Natural killer cell treated with Interleukin-12 subunit alpha and Interleukin-12 subunit beta and Interleukin-15 and Interleukin-18, amount 100 ng/mL, for 72 hours (primary cell): ENCODE measurements at regions not wholly inside any gene's neighbourhood (a gene's known extent, or its start where the extent isn't known, plus 50 kb on each side); places are given as distances from the start of the nearest gene placed in this dataset.
"Not testable (repeated sequence)": the region's sequence is repeated elsewhere in the genome, so short reads cannot be mapped to it uniquely, and the experiment has no call there.

ENCODE experiments used
- ATAC-seq, 2 donors: fragments of 150-1000 bp; cut with Tn5 transposase in 1 of 2; sonication (Bioruptor Pico), chemical (Tn5 transposase) in 1 of 2; 2 replicates each; pipeline ENCODE4 v1.10.0; 2021
- DNase-seq: peaks from one replicate; pipeline ENCODE4 v3.0.0; 2022; ENCODE audit warnings: low spot score
- H3K27ac Mint-ChIP-seq, 2 donors: 1 replicate in 1 of 2; 2 replicates in 1 of 2; pipeline ENCODE4 v1.8.0; 2022; ENCODE audit warnings: mixed read lengths in 2 of 2, mild to moderate bottlenecking in 1 of 2, moderate library complexity in 1 of 2
- H3K27me3 Mint-ChIP-seq, 2 donors: 1 replicate in 1 of 2; 2 replicates in 1 of 2; pipeline ENCODE4 v1.8.0; 2022; ENCODE audit warnings: mixed read lengths in 2 of 2
- H3K36me3 Mint-ChIP-seq: one replicate; pipeline ENCODE4 v1.8.0; 2022; ENCODE audit warnings: mixed read lengths
- H3K4me1 Mint-ChIP-seq, 2 donors: 1 replicate in 1 of 2; 2 replicates in 1 of 2; pipeline ENCODE4 v1.8.0; 2022; ENCODE audit warnings: low read depth in 2 of 2, mixed read lengths in 2 of 2, mild to moderate bottlenecking in 1 of 2
- H3K4me3 Mint-ChIP-seq: one replicate; pipeline ENCODE4 v1.8.0; 2022; ENCODE audit warnings: mixed read lengths
- H3K9me3 Mint-ChIP-seq: 2 replicates; pipeline ENCODE4 v1.8.0; 2022; ENCODE audit warnings: mixed read lengths

DNA sequence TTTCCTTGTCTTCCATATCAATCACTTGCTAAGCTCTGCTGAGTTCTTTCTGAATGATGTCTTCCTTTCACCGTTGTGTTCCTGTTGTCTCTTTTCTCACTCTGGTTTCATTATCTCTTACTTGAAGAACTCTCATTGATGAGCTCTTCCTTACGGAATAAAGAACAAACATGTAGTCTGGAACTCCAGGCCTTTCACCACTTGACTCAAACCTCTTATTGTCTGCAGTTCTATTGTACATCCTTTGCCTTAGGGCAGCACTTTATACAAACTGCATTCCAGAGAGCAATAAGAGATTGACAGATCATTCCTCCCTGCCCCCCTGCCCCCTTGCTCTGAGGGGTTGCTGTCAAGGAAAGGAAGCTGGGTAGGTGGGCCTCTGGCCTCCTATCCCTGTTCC is 517.4 kb downstream of the TMEM135 start:
- ATAC-seq: no peak

DNA sequence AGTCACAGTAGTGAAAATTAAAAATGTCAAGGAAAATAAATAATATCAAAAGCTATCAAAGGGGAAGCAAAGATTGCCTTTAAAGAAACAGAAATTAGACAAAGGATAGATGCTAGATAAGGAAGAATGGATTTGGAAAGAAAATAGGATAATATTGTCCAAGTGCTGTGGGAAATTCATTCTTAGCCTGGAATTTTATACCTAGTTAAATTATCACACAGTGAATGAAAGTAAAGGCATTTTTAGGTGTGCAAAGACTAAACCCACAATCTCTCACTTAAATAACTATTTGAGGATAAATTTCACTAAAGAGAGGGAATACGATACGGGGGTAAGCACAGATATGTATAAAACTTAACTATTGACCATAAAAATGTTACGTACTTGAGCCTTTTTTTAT is 511.1 kb downstream of the TMEM135 start:
- ATAC-seq (no peak), DNase-seq (no peak)
- H3K36me3 Mint-ChIP-seq: no peaks in the 10 kb centered on the region
- H3K4me1 Mint-ChIP-seq: no peaks in the 10 kb centered on the region
- H3K4me3 Mint-ChIP-seq: no peak overlapping the region
- peaks cover 25% of the 10 kb centered on the region for H3K9me3 Mint-ChIP-seq
- H3K27ac Mint-ChIP-seq: no peak overlapping the region
- H3K27me3 Mint-ChIP-seq: no peaks in the 10 kb centered on the region

More for the DNA sequence above, 517.4 kb downstream of the TMEM135 start:
- H3K27me3 Mint-ChIP-seq: no peaks in the 10 kb centered on the region
- H3K27ac Mint-ChIP-seq: no peak overlapping the region
- H3K9me3 Mint-ChIP-seq: peaks cover 15% of the 10 kb centered on the region
- no peak for DNase-seq
- H3K4me1 Mint-ChIP-seq: no peaks in the 10 kb centered on the region
- no peak overlapping the region for H3K4me3 Mint-ChIP-seq
- H3K36me3 Mint-ChIP-seq: peaks cover 4% of the 10 kb centered on the region

DNA sequence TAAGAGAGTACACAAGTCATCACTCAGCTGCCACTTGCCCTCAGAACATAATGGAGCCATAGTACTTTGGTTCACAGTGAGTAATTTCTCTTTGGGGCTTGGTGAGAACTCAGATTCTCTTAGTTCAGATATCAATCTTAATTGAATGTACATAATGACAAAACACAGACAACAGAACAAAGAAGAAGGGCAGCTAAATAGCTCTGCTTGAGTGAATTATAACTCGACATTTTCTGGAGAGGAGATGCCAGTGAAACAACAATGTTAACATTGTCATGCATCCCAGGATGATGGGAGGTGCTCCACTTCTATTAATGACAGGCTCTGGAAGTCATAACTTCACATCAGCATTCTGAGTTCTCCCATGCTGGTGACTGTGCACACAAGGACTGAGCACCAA is 508.1 kb downstream of the TMEM135 start:
- H3K4me3 Mint-ChIP-seq: no peak overlapping the region
- no peaks in the 10 kb centered on the region for H3K27me3 Mint-ChIP-seq
- no peak for ATAC-seq
- DNase-seq: no peak
- no peak overlapping the region for H3K27ac Mint-ChIP-seq
- peaks cover 4% of the 10 kb centered on the region for H3K36me3 Mint-ChIP-seq
- H3K9me3 Mint-ChIP-seq: peaks cover 35% of the 10 kb centered on the region
- H3K4me1 Mint-ChIP-seq: no peaks in the 10 kb centered on the region

DNA sequence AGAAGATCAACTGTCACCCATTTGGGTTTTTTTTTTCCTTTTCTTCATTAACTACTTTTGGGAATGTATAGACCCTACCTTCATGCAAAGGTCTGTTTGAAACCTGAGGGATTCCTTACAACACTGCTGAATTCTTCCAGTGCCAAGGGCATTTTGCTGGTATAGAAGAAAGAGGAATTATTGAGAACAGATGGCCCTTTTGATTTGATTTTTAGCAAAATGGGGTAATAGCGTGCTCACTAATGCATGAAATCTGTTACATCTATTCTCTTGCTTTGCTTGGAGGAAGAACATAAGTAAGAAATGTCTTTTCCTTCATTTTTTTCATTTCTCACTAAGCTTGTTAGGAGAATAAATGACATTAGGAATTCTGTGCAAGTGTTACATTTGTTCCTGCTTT is 501.9 kb downstream of the TMEM135 start:
- H3K27ac Mint-ChIP-seq: no peak overlapping the region
- no peak for DNase-seq
- no peak overlapping the region for H3K4me3 Mint-ChIP-seq
- no peaks in the 10 kb centered on the region for H3K27me3 Mint-ChIP-seq
- no peaks in the 10 kb centered on the region for H3K4me1 Mint-ChIP-seq
- H3K36me3 Mint-ChIP-seq: peaks cover 4% of the 10 kb centered on the region
- H3K9me3 Mint-ChIP-seq: peaks cover 18% of the 10 kb centered on the region
- ATAC-seq: no peak

DNA sequence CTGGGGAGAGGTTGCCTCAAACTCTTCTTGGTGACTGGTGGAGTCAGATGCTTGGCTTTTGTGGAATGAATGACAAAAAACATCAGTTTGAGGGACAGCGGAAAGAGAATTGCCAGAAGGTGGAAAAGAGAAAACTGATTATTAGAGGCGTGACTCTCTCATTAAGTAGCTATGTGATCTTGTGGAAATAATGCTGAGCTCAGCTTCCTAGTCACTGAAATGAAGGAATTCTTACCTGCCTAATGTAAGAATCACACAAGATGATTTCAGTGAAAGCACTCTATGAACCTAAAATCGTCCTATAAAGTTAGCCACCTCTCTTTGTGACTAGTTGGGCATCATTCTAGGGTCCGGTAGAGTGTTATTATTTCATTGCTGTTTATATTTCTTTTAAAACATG is 498.8 kb downstream of the TMEM135 start:
- Mint-ChIP-seq H3K4me1 (no peaks in the 10 kb centered on the region), H3K4me3 (no peak overlapping the region), H3K27me3 (no peaks in the 10 kb centered on the region), H3K9me3 (peaks cover 10% of the 10 kb centered on the region), H3K36me3 (no peaks in the 10 kb centered on the region), H3K27ac (no peak overlapping the region)
- DNase-seq (no peak), ATAC-seq (no peak)

DNA sequence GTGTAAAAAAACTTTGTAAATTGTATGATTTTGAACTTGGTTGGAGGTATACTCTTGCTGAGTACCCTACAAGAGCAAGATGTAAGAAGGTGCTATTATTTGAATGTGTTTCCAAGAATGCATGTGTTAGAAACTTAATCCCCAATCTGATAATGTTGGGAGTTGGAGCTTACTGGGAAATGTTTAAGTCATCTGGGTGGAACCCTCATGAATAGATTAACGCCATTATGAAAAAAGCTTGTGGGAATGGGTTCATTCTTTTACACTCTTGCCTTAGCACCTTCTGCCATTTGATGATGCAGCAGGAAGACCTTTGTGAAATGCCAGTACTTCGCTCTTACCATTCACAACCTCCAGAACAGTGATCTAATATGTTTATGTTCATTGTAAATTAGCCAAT is 498.3 kb downstream of the TMEM135 start:
- Mint-ChIP-seq H3K27me3 (no peaks in the 10 kb centered on the region), H3K9me3 (peaks cover 8% of the 10 kb centered on the region), H3K27ac (no peak overlapping the region), H3K36me3 (no peaks in the 10 kb centered on the region), H3K4me3 (no peak overlapping the region), H3K4me1 (no peaks in the 10 kb centered on the region)
- no peak for ATAC-seq
- DNase-seq: no peak

DNA sequence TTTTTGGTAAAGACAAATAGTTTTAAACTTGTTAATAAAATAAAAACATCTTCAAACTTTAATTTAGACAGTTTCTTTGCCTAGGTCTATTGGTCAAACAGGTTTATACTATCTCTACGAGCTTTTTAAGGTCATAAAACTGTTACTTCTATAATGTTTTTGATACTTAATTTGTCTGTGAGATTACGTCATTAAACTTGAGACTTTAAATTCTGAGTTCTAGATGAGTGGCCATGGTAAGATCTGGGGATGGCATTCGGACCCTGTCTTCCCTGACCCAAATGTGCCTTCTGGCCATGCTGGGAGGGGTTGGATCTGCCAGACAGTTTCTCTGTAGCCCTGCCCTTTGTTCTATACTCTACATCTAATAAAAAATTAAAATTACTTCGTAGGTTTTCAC is 497.8 kb downstream of the TMEM135 start:
- Mint-ChIP-seq H3K36me3 (no peaks in the 10 kb centered on the region), H3K27ac (no peak overlapping the region), H3K4me3 (no peak overlapping the region), H3K4me1 (no peaks in the 10 kb centered on the region), H3K9me3 (peaks cover 8% of the 10 kb centered on the region), H3K27me3 (no peaks in the 10 kb centered on the region)
- ATAC-seq: no peak
- DNase-seq: no peak

DNA sequence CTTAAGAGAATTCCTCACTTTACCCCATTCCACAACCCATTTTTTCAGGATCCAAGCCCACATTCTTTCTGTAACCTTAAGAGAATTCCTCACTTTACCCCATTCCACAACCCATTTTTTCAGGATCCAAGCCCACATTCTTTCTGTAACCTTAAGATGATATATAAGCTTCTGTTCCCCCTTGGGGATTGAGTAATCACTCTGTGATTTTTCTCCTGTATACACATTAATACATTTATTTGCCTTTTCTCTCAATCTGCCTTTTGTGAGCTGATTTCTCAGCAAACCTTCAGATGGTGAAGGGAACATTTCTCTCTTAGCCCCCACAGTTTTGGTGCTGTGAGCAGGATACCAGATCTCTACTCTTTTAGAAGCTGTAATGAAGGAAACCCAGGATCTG is 494.1 kb downstream of the TMEM135 start:
- not testable (repeated sequence) for DNase-seq, H3K4me1 Mint-ChIP-seq, H3K36me3 Mint-ChIP-seq, H3K4me3 Mint-ChIP-seq, H3K27me3 Mint-ChIP-seq, H3K27ac Mint-ChIP-seq, ATAC-seq, H3K9me3 Mint-ChIP-seq

DNA sequence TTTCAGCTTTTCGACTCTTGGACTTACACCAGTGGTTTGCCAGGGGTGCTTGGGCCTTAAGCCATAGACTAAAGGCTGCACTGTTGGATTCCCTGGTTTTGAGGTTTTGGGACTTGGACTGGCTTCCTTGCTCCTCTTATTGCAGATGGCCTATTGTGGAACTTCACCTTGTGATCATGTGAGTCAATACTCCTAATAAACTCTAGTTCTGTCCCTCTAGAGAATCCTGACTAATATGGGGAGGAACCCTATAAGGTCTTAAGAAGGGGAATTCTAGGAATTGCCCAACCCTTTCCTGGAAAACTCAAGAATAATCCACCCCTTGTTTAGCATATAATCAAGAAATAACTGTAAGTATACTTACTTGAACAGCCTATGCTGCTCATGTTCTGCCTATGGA is 491.8 kb downstream of the TMEM135 start:
- Mint-ChIP-seq H3K4me1 (no peaks in the 10 kb centered on the region), H3K36me3 (no peaks in the 10 kb centered on the region), H3K27ac (no peak overlapping the region), H3K27me3 (no peaks in the 10 kb centered on the region), H3K4me3 (no peak overlapping the region), H3K9me3 (peaks cover 4% of the 10 kb centered on the region)
- ATAC-seq (no peak), DNase-seq (no peak)

DNA sequence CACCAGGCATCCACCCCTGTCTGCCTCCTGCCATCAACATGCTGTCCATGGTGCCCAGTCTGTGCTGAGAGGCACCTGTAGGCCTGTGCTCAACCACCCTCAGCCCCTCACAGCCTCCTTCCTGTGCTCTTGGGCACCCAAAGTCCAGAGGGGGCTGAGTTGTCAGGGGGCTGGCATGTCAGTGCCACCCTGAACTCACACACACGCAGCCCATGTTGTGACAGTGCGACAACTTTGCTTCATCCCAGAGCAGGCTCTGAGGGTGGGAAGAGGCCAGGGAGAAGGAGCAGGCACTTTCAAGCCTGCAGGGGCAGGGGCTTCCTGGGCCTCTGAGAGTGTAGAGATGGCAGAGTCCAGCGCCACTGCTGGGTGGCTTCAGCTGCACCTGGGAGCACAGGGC is 491.0 kb downstream of the TMEM135 start:
- H3K27ac Mint-ChIP-seq: no peak overlapping the region
- H3K36me3 Mint-ChIP-seq: no peaks in the 10 kb centered on the region
- H3K9me3 Mint-ChIP-seq: peaks cover 4% of the 10 kb centered on the region
- ATAC-seq (no peak), DNase-seq (no peak)
- no peaks in the 10 kb centered on the region for H3K4me1 Mint-ChIP-seq
- no peaks in the 10 kb centered on the region for H3K27me3 Mint-ChIP-seq
- no peak overlapping the region for H3K4me3 Mint-ChIP-seq

DNA sequence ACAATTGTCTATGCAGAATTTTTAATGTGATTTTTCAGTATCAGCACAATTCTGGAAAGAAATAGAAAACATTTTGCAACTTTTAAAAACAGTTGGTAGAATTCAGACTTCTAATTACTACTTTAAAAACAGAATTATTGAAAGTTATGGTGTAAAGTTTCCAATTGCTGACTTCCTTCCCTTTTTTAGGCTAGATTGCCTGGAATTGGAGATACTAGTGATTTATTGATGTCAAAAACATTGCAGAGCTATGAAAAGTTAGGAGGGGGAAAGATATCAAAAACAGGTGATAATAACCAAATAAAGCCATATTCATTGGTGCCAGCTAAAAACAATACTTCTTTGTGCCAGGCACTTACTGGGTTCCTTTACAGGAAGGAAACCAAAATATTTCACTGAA is 485.5 kb downstream of the TMEM135 start:
- H3K4me3 Mint-ChIP-seq: no peak overlapping the region
- no peak for ATAC-seq
- H3K36me3 Mint-ChIP-seq: no peaks in the 10 kb centered on the region
- DNase-seq: no peak
- H3K4me1 Mint-ChIP-seq: no peaks in the 10 kb centered on the region
- H3K27ac Mint-ChIP-seq: no peak overlapping the region
- no peaks in the 10 kb centered on the region for H3K27me3 Mint-ChIP-seq
- H3K9me3 Mint-ChIP-seq: peaks cover 7% of the 10 kb centered on the region

DNA sequence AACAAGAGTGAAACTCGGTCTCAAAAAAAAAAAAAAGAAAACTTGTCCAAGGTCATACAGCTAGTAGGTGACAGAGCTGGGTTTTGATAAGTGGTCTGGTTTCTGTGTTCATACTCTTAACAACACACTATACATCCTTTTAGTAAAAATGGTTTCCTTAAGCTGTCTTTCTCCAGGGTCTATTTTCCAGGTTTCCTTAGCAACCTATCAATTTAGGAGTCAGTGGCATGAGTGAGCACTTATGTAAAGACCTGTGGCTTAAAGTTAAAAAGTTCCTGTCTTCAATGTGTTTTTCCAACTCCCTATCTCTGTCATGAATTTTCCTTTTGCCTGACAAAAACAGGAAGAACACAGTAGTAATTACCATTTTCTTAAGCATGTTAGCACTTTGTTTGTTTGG is 480.5 kb downstream of the TMEM135 start:
- Mint-ChIP-seq H3K27ac (no peak overlapping the region), H3K4me3 (no peak overlapping the region), H3K9me3 (peaks cover 14% of the 10 kb centered on the region), H3K27me3 (no peaks in the 10 kb centered on the region), H3K4me1 (no peaks in the 10 kb centered on the region), H3K36me3 (no peaks in the 10 kb centered on the region)
- no peak for DNase-seq
- no peak for ATAC-seq

DNA sequence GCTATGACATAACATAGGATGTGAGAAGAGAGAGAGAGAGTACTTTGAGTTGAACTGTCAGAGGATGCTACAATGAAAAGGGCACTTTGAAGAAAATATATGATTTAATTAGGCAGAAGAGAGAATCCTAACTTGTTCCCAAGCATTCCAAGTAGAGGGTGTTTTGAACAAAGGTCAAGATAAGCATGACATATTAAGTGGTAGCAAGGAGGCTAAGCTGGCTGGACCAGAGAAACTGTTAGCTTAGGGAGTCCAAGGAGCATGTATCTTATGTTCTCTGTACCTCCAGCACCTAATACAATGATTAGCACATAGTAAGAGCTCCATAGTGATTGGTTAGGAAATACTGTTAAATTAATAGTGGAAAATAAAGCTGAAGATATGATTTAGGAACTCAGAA is 479.6 kb downstream of the TMEM135 start:
- ATAC-seq (no peak), DNase-seq (no peak)
- H3K4me3 Mint-ChIP-seq: no peak overlapping the region
- peaks cover 11% of the 10 kb centered on the region for H3K9me3 Mint-ChIP-seq
- no peaks in the 10 kb centered on the region for H3K36me3 Mint-ChIP-seq
- H3K27ac Mint-ChIP-seq: no peak overlapping the region
- no peaks in the 10 kb centered on the region for H3K4me1 Mint-ChIP-seq
- H3K27me3 Mint-ChIP-seq: no peaks in the 10 kb centered on the region

DNA sequence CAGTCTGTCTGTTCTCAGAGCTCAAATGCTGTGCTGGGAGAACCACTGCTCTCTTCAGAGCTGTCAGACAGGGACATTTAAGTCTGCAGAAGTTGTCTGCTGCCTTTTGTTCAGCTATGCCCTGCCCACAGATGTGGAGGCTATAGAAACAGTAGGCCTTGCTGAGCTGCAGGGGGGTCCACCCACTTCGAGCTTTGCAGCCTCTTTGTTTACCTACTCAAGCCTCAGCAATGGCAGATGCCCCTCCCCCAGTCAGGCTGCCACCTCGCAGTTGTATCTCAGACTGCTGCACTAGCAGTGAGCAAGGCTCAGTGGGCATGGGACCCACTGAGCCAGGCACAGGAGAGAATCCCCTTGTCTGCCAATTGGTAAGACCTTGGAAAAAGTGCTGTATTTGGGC is 470.0 kb downstream of the TMEM135 start:
- not testable (repeated sequence) for H3K4me3 Mint-ChIP-seq, ATAC-seq, H3K36me3 Mint-ChIP-seq, H3K9me3 Mint-ChIP-seq, H3K27ac Mint-ChIP-seq, DNase-seq, H3K4me1 Mint-ChIP-seq, H3K27me3 Mint-ChIP-seq

DNA sequence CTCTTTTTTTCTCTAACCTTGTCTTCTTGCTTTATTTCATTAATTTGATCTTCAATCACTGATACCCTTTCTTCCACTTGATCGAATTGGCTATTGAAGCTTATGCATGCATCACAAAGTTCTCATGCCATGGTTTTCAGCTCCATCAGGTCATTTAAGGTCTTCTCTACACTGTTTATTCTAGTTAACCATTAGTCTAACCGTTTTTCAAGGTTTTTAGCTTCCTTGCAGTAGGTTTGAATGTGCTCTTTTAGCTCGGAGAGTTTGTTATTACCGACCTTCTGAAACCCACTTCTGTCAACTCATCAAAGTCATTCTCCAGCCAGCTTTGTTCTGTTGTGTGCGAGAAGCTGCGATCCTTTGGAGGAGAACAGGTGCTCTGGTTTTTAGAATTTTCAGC is 469.2 kb downstream of the TMEM135 start:
- not testable (repeated sequence) for H3K27me3 Mint-ChIP-seq, H3K4me3 Mint-ChIP-seq

More for the DNA sequence above, 469.2 kb downstream of the TMEM135 start:
- DNase-seq, H3K27ac Mint-ChIP-seq, ATAC-seq, H3K4me1 Mint-ChIP-seq, H3K9me3 Mint-ChIP-seq, H3K36me3 Mint-ChIP-seq: not testable (repeated sequence)
